ENCODE measurements at regions not wholly inside any gene's neighbourhood (a gene's known extent, or its start where the extent isn't known, plus 50 kb on each side); places are given as distances from the start of the nearest gene placed in this dataset.

GRCh38 chr14:54258382-54258781 lies 138.4 kb upstream of the CDKN3 start:
- H3K27ac ChIP-seq (ENCODE audit: insufficient read depth, low read length): no peak overlapping the region
- no peak overlapping the region for H3K23ac ChIP-seq (ENCODE audit: low read depth, low read length)
- no peak overlapping the region for H2AK9ac ChIP-seq (replicated peaks; ENCODE audit: low read depth, low read length, poor library complexity)
- H4K5ac ChIP-seq (ENCODE audit: low read depth, low read length): no peak overlapping the region
- POLR2A ChIA-PET (ENCODE audit: unreplicated experiment): no interaction called here
- no peaks in the 10 kb centered on the region for H3K9me3 ChIP-seq (ENCODE audit: control insufficient read depth, insufficient read depth, low read length)
- H2BK15ac ChIP-seq (ENCODE audit: low read depth, low read length): no peak overlapping the region
- H3K79me1 ChIP-seq (ENCODE audit: low read depth in 1 of 2, low read length in 2 of 2): no peaks in the 10 kb centered on the region
- H4K8ac ChIP-seq (ENCODE audit: low read depth in 2 of 2, low read length in 2 of 2): no peak overlapping the region
- H4K91ac ChIP-seq (ENCODE audit: insufficient read depth, low read depth, low read length): no peak overlapping the region
- H2AK5ac ChIP-seq (ENCODE audit: low read depth, low read length): no peak overlapping the region
- H3K18ac ChIP-seq (ENCODE audit: low read depth, low read length): no peak overlapping the region
- no peak overlapping the region for H3K4me3 ChIP-seq (ENCODE audit: insufficient read depth, low read depth, low read length)
- no peak overlapping the region for H2BK5ac ChIP-seq (ENCODE audit: low read depth, low read length, poor library complexity, severe bottlenecking)
- CTCF ChIA-PET: no interaction called here
- DNase-seq (no peak), ATAC-seq (ENCODE audit: low read depth) (no peak)
- H4K20me1 ChIP-seq (ENCODE audit: insufficient read depth, low read length): no peaks in the 10 kb centered on the region
- H3K27me3 ChIP-seq (ENCODE audit: control insufficient read depth, insufficient read depth, low read length): peaks cover 6% of the 10 kb centered on the region
- H3K9me1 ChIP-seq (ENCODE audit: insufficient read depth, low read length): peaks cover 1% of the 10 kb centered on the region; the same call in 1 of the 2 replicates
- no peak overlapping the region for H2BK120ac ChIP-seq (ENCODE audit: low read depth, low read length)
- no TSS peak for BruUV-seq (replicated peaks)
- intact Hi-C loops (cut with micrococcal nuclease) (no loop called here), in situ Hi-C loops (cut with MboI; ENCODE audit: low sequenced_read_pairs) (no loop called here), dilution Hi-C loops (cut with HindIII; ENCODE audit: low sequenced_read_pairs, unreplicated experiment) (no loop called here)
- H3K9ac ChIP-seq (ENCODE audit: low read depth, low read length): no peak overlapping the region
- H3K56ac ChIP-seq (ENCODE audit: extremely low read depth, insufficient read depth, low read length): no peak overlapping the region
- no peak overlapping the region for H3K4ac ChIP-seq (ENCODE audit: low read depth, low read length)
- TF ChIP-seq, protein P1, sequence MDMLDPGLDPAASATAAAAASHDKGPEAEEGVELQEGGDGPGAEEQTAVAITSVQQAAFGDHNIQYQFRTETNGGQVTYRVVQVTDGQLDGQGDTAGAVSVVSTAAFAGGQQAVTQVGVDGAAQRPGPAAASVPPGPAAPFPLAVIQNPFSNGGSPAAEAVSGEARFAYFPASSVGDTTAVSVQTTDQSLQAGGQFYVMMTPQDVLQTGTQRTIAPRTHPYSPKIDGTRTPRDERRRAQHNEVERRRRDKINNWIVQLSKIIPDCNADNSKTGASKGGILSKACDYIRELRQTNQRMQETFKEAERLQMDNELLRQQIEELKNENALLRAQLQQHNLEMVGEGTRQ (IDR thresholded peaks at IDR 0.05; ENCODE audit: low read depth, low read length): no peak
- no peak for TF ChIP-seq FOS (IDR thresholded peaks at IDR 0.05; ENCODE audit: low read depth, low read length)
- no peak for TF ChIP-seq POLR2A (IDR thresholded peaks at IDR 0.05; ENCODE audit: low read depth, low read length)
- TF ChIP-seq, protein P2, sequence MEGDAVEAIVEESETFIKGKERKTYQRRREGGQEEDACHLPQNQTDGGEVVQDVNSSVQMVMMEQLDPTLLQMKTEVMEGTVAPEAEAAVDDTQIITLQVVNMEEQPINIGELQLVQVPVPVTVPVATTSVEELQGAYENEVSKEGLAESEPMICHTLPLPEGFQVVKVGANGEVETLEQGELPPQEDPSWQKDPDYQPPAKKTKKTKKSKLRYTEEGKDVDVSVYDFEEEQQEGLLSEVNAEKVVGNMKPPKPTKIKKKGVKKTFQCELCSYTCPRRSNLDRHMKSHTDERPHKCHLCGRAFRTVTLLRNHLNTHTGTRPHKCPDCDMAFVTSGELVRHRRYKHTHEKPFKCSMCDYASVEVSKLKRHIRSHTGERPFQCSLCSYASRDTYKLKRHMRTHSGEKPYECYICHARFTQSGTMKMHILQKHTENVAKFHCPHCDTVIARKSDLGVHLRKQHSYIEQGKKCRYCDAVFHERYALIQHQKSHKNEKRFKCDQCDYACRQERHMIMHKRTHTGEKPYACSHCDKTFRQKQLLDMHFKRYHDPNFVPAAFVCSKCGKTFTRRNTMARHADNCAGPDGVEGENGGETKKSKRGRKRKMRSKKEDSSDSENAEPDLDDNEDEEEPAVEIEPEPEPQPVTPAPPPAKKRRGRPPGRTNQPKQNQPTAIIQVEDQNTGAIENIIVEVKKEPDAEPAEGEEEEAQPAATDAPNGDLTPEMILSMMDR (conservative IDR thresholded peaks at IDR 0.05; ENCODE audit: low read depth, low read length): no peak
- no peak for TF ChIP-seq MAZ (IDR thresholded peaks at IDR 0.05; ENCODE audit: borderline replicate concordance, low read depth, low read length)
- no peak for TF ChIP-seq RFX5 (IDR thresholded peaks at IDR 0.05; ENCODE audit: low read depth, low read length)
- no peak for TF ChIP-seq BHLHE40 (IDR thresholded peaks at IDR 0.05; ENCODE audit: low read depth, low read length)
- no peak for TF ChIP-seq CHD1 (IDR thresholded peaks at IDR 0.05; ENCODE audit: low read depth, low read length)
- TF ChIP-seq CEBPB (IDR thresholded peaks at IDR 0.05; ENCODE audit: low read depth, low read length): no peak
- H3K36me3 ChIP-seq (ENCODE audit: control insufficient read depth, insufficient read depth, low read length): no peaks in the 10 kb centered on the region
- peaks cover 1% of the 10 kb centered on the region; the same call in 1 of the 2 replicates for H3K4me1 ChIP-seq (ENCODE audit: control insufficient read depth, insufficient read depth, low read length)
- H2AFZ ChIP-seq (replicated peaks; ENCODE audit: low read length, poor library complexity): no peak overlapping the region
- no peak overlapping the region for H3K4me2 ChIP-seq (ENCODE audit: low read depth, low read length)
- H2BK20ac ChIP-seq (ENCODE audit: low read depth, low read length): no peak overlapping the region
- no CpG with 5 or more reads among the region's 1 CpG for WGBS, 2 experiments (ENCODE audit: extremely low coverage in 2 of 2, insufficient read length in 1 of 2)
- H3K14ac ChIP-seq (replicated peaks; ENCODE audit: low read depth, low read length): no peak overlapping the region
